ENCODE measurements at regions not wholly inside any gene's neighbourhood (a gene's known extent, or its start where the extent isn't known, plus 50 kb on each side); places are given as distances from the start of the nearest gene placed in this dataset.

- H3K27ac ChIP-seq (ENCODE audit: low read depth, low read length) = no peak overlapping the region
- no peak overlapping the region for H3K4me3 ChIP-seq (ENCODE audit: low read length in 3 of 3)
- H3K4me1 ChIP-seq (ENCODE audit: control insufficient read depth in 3 of 3, insufficient read depth in 3 of 3, low read length in 3 of 3) = no peaks in the 10 kb centered on the region
- H3K9me3 ChIP-seq (ENCODE audit: control insufficient read depth in 3 of 3, low read length in 3 of 3) = no peaks in the 10 kb centered on the region
- no peak overlapping the region for H3K9ac ChIP-seq (ENCODE audit: low read depth in 1 of 3, low read length in 3 of 3)
- no peaks in the 10 kb centered on the region for H3K36me3 ChIP-seq (ENCODE audit: control insufficient read depth in 3 of 3, insufficient read depth in 3 of 3, low read length in 3 of 3)
- no peaks in the 10 kb centered on the region for H3K27me3 ChIP-seq (ENCODE audit: control insufficient read depth in 3 of 3, insufficient read depth in 3 of 3, low read length in 3 of 3)
Measured at GRCh38 chr5:45094876-45095440, 286.2 kb downstream of the MRPS30 start.

GRCh38 chr5:45098483-45098882, 289.7 kb downstream of the MRPS30 start:
- Histone ChIP-seq H3K4me3 (ENCODE audit: low read length in 3 of 3) (no peak overlapping the region), H3K9ac (ENCODE audit: low read depth in 1 of 3, low read length in 3 of 3) (no peak overlapping the region), H3K27me3 (ENCODE audit: control insufficient read depth in 3 of 3, insufficient read depth in 3 of 3, low read length in 3 of 3) (no peaks in the 10 kb centered on the region), H3K27ac (ENCODE audit: low read depth, low read length) (no peak overlapping the region), H3K4me1 (ENCODE audit: control insufficient read depth in 3 of 3, insufficient read depth in 3 of 3, low read length in 3 of 3) (no peaks in the 10 kb centered on the region), H3K9me3 (ENCODE audit: control insufficient read depth in 3 of 3, low read length in 3 of 3) (no peaks in the 10 kb centered on the region), H3K36me3 (ENCODE audit: control insufficient read depth in 3 of 3, insufficient read depth in 3 of 3, low read length in 3 of 3) (no peaks in the 10 kb centered on the region)

GRCh38 chr5:45101146-45101545, 292.4 kb downstream of the MRPS30 start:
- Histone ChIP-seq H3K4me3 (ENCODE audit: low read length in 3 of 3) (no peak overlapping the region), H3K27ac (ENCODE audit: low read depth, low read length) (no peak overlapping the region), H3K27me3 (ENCODE audit: control insufficient read depth in 3 of 3, insufficient read depth in 3 of 3, low read length in 3 of 3) (no peaks in the 10 kb centered on the region), H3K9ac (ENCODE audit: low read depth in 1 of 3, low read length in 3 of 3) (no peak overlapping the region), H3K36me3 (ENCODE audit: control insufficient read depth in 3 of 3, insufficient read depth in 3 of 3, low read length in 3 of 3) (no peaks in the 10 kb centered on the region), H3K4me1 (ENCODE audit: control insufficient read depth in 3 of 3, insufficient read depth in 3 of 3, low read length in 3 of 3) (no peaks in the 10 kb centered on the region), H3K9me3 (ENCODE audit: control insufficient read depth in 3 of 3, low read length in 3 of 3) (no peaks in the 10 kb centered on the region)

GRCh38 chr5:45105491-45105994, 296.8 kb downstream of the MRPS30 start:
- no peak overlapping the region for H3K9ac ChIP-seq (ENCODE audit: low read depth in 1 of 3, low read length in 3 of 3)
- H3K36me3 ChIP-seq (ENCODE audit: control insufficient read depth in 3 of 3, insufficient read depth in 3 of 3, low read length in 3 of 3) = no peaks in the 10 kb centered on the region
- H3K27ac ChIP-seq (ENCODE audit: low read depth, low read length) = no peak overlapping the region
- H3K9me3 ChIP-seq (ENCODE audit: control insufficient read depth in 3 of 3, low read length in 3 of 3) = no peaks in the 10 kb centered on the region
- H3K4me1 ChIP-seq (ENCODE audit: control insufficient read depth in 3 of 3, insufficient read depth in 3 of 3, low read length in 3 of 3) = no peaks in the 10 kb centered on the region
- no peaks in the 10 kb centered on the region for H3K27me3 ChIP-seq (ENCODE audit: control insufficient read depth in 3 of 3, insufficient read depth in 3 of 3, low read length in 3 of 3)
- no peak overlapping the region for H3K4me3 ChIP-seq (ENCODE audit: low read length in 3 of 3)

- no peaks in the 10 kb centered on the region for H3K4me1 ChIP-seq (ENCODE audit: control insufficient read depth in 3 of 3, insufficient read depth in 3 of 3, low read length in 3 of 3)
- no peaks in the 10 kb centered on the region for H3K9me3 ChIP-seq (ENCODE audit: control insufficient read depth in 3 of 3, low read length in 3 of 3)
- no peaks in the 10 kb centered on the region for H3K36me3 ChIP-seq (ENCODE audit: control insufficient read depth in 3 of 3, insufficient read depth in 3 of 3, low read length in 3 of 3)
Measured at GRCh38 chr5:45109062-45109461, 300.3 kb downstream of the MRPS30 start.

GRCh38 chr5:45109636-45110035, 300.9 kb downstream of the MRPS30 start:
- Histone ChIP-seq H3K36me3 (ENCODE audit: control insufficient read depth in 3 of 3, insufficient read depth in 3 of 3, low read length in 3 of 3) (no peaks in the 10 kb centered on the region), H3K9me3 (ENCODE audit: control insufficient read depth in 3 of 3, low read length in 3 of 3) (no peaks in the 10 kb centered on the region), H3K27ac (ENCODE audit: low read depth, low read length) (no peak overlapping the region)

More at GRCh38 chr5:45109062-45109461, 300.3 kb downstream of the MRPS30 start:
- Histone ChIP-seq H3K27ac (ENCODE audit: low read depth, low read length) (no peak overlapping the region), H3K27me3 (ENCODE audit: control insufficient read depth in 3 of 3, insufficient read depth in 3 of 3, low read length in 3 of 3) (no peaks in the 10 kb centered on the region), H3K4me3 (ENCODE audit: low read length in 3 of 3) (no peak overlapping the region), H3K9ac (ENCODE audit: low read depth in 1 of 3, low read length in 3 of 3) (no peak overlapping the region)

GRCh38 chr5:45110399-45110798, 301.7 kb downstream of the MRPS30 start:
- Histone ChIP-seq H3K4me3 (ENCODE audit: low read length in 3 of 3) (no peak overlapping the region), H3K36me3 (ENCODE audit: control insufficient read depth in 3 of 3, insufficient read depth in 3 of 3, low read length in 3 of 3) (no peaks in the 10 kb centered on the region)

More at GRCh38 chr5:45109636-45110035, 300.9 kb downstream of the MRPS30 start:
- Histone ChIP-seq H3K9ac (ENCODE audit: low read depth in 1 of 3, low read length in 3 of 3) (no peak overlapping the region), H3K4me3 (ENCODE audit: low read length in 3 of 3) (no peak overlapping the region), H3K4me1 (ENCODE audit: control insufficient read depth in 3 of 3, insufficient read depth in 3 of 3, low read length in 3 of 3) (no peaks in the 10 kb centered on the region), H3K27me3 (ENCODE audit: control insufficient read depth in 3 of 3, insufficient read depth in 3 of 3, low read length in 3 of 3) (no peaks in the 10 kb centered on the region)

GRCh38 chr5:45113726-45114125, 305.0 kb downstream of the MRPS30 start:
- Histone ChIP-seq H3K27me3 (ENCODE audit: control insufficient read depth in 3 of 3, insufficient read depth in 3 of 3, low read length in 3 of 3) (no peaks in the 10 kb centered on the region), H3K9ac (ENCODE audit: low read depth in 1 of 3, low read length in 3 of 3) (no peak overlapping the region), H3K36me3 (ENCODE audit: control insufficient read depth in 3 of 3, insufficient read depth in 3 of 3, low read length in 3 of 3) (no peaks in the 10 kb centered on the region), H3K27ac (ENCODE audit: low read depth, low read length) (no peak overlapping the region), H3K4me1 (ENCODE audit: control insufficient read depth in 3 of 3, insufficient read depth in 3 of 3, low read length in 3 of 3) (no peaks in the 10 kb centered on the region), H3K9me3 (ENCODE audit: control insufficient read depth in 3 of 3, low read length in 3 of 3) (no peaks in the 10 kb centered on the region), H3K4me3 (ENCODE audit: low read length in 3 of 3) (no peak overlapping the region)

More at GRCh38 chr5:45110399-45110798, 301.7 kb downstream of the MRPS30 start:
- Histone ChIP-seq H3K27me3 (ENCODE audit: control insufficient read depth in 3 of 3, insufficient read depth in 3 of 3, low read length in 3 of 3) (no peaks in the 10 kb centered on the region), H3K4me1 (ENCODE audit: control insufficient read depth in 3 of 3, insufficient read depth in 3 of 3, low read length in 3 of 3) (no peaks in the 10 kb centered on the region), H3K9ac (ENCODE audit: low read depth in 1 of 3, low read length in 3 of 3) (no peak overlapping the region), H3K9me3 (ENCODE audit: control insufficient read depth in 3 of 3, low read length in 3 of 3) (no peaks in the 10 kb centered on the region), H3K27ac (ENCODE audit: low read depth, low read length) (no peak overlapping the region)

GRCh38 chr5:45132972-45133371, 324.2 kb downstream of the MRPS30 start:
- H3K4me3 ChIP-seq (ENCODE audit: low read length in 3 of 3) = no peak overlapping the region
- H3K36me3 ChIP-seq (ENCODE audit: control insufficient read depth in 3 of 3, insufficient read depth in 3 of 3, low read length in 3 of 3) = no peaks in the 10 kb centered on the region
- H3K27ac ChIP-seq (ENCODE audit: low read depth, low read length) = no peak overlapping the region
- H3K9ac ChIP-seq (ENCODE audit: low read depth in 1 of 3, low read length in 3 of 3) = no peak overlapping the region
- H3K4me1 ChIP-seq (ENCODE audit: control insufficient read depth in 3 of 3, insufficient read depth in 3 of 3, low read length in 3 of 3) = no peaks in the 10 kb centered on the region
- no peaks in the 10 kb centered on the region for H3K9me3 ChIP-seq (ENCODE audit: control insufficient read depth in 3 of 3, low read length in 3 of 3)
- no peaks in the 10 kb centered on the region for H3K27me3 ChIP-seq (ENCODE audit: control insufficient read depth in 3 of 3, insufficient read depth in 3 of 3, low read length in 3 of 3)

GRCh38 chr5:45162974-45163373, 354.2 kb downstream of the MRPS30 start:
- Histone ChIP-seq H3K4me3 (ENCODE audit: low read length in 3 of 3) (no peak overlapping the region), H3K27ac (ENCODE audit: low read depth, low read length) (no peak overlapping the region), H3K27me3 (ENCODE audit: control insufficient read depth in 3 of 3, insufficient read depth in 3 of 3, low read length in 3 of 3) (no peaks in the 10 kb centered on the region), H3K9ac (ENCODE audit: low read depth in 1 of 3, low read length in 3 of 3) (no peak overlapping the region), H3K4me1 (ENCODE audit: control insufficient read depth in 3 of 3, insufficient read depth in 3 of 3, low read length in 3 of 3) (no peaks in the 10 kb centered on the region), H3K9me3 (ENCODE audit: control insufficient read depth in 3 of 3, low read length in 3 of 3) (no peaks in the 10 kb centered on the region), H3K36me3 (ENCODE audit: control insufficient read depth in 3 of 3, insufficient read depth in 3 of 3, low read length in 3 of 3) (no peaks in the 10 kb centered on the region)
